ENCODE measurements at regions not wholly inside any gene's neighbourhood (a gene's known extent, or its start where the extent isn't known, plus 50 kb on each side); places are given as distances from the start of the nearest gene placed in this dataset.
"Not testable (repeated sequence)": the region's sequence is repeated elsewhere in the genome, so short reads cannot be mapped to it uniquely, and the experiment has no call there.

DNA sequence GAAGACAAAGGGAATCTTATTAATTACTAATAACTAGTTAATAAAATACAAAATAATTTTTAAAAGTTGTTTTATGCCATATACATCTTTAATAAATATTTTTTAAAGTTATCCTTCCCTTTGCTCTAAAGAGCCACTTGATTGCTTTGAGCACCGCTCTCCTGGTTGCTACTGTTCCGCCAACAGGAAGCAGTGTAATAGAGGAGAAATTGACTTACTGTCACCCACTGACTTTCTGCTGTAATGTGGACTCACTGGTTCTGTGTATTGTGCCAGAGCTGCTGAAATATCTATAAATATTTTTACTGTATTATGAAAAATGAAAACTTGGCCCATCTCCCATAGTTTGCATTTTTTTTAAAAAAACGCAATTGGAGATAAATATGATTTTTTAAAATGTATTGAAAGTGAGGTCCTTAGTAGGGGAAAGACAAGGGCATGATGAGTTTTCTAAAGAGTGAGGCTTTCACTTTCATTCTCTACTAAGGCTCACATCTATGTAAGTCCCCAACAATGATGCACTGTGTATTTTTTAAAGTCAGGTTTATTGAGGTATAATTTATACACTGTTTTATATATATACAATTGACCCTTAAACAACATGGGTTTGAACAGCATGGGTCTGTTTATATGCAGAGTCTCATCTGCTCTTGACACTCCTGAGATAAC is 100.5 kb downstream of the NPY start:
- Mint-ChIP-seq H3K36me3 (no peaks in the 10 kb centered on the region), H3K27me3 (no peaks in the 10 kb centered on the region), H3K9me3 (peaks cover 5% of the 10 kb centered on the region), H3K4me1 (ENCODE audit: unreplicated experiment) (no peaks in the 10 kb centered on the region), H3K4me3 (no peak overlapping the region), H3K27ac (no peak overlapping the region)
- no peak for DNase-seq (ENCODE audit: extremely low spot score, unreplicated experiment)
- no peak for TF ChIP-seq CTCF (conservative IDR thresholded peaks at IDR 0.05)

DNA sequence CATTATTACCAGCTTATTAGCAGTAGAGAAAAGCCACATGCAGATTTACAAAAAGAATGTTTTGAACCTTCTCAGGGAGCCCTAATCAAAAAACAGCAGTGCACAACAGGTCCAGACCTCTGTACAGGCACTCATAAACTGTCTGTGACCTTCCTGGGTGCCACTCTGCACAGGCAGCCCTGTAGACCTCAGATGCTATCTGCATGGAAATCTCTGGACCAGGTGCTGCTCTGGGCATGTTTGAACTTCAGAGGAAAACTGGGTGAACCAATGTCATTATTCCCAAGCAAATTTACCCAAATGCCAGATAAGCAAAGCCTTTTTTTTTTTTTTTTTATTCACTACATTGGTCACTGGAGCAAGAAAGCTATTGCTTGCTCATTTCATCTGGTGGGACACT is 104.2 kb downstream of the NPY start:
- no peak for DNase-seq (ENCODE audit: extremely low spot score, unreplicated experiment)
- H3K9me3 Mint-ChIP-seq: no peaks in the 10 kb centered on the region
- H3K36me3 Mint-ChIP-seq: no peaks in the 10 kb centered on the region
- H3K27ac Mint-ChIP-seq: no peak overlapping the region
- no peak overlapping the region for H3K4me3 Mint-ChIP-seq
- no peaks in the 10 kb centered on the region for H3K4me1 Mint-ChIP-seq (ENCODE audit: unreplicated experiment)
- peaks cover 4% of the 10 kb centered on the region for H3K27me3 Mint-ChIP-seq
- no peak for TF ChIP-seq CTCF (conservative IDR thresholded peaks at IDR 0.05)

DNA sequence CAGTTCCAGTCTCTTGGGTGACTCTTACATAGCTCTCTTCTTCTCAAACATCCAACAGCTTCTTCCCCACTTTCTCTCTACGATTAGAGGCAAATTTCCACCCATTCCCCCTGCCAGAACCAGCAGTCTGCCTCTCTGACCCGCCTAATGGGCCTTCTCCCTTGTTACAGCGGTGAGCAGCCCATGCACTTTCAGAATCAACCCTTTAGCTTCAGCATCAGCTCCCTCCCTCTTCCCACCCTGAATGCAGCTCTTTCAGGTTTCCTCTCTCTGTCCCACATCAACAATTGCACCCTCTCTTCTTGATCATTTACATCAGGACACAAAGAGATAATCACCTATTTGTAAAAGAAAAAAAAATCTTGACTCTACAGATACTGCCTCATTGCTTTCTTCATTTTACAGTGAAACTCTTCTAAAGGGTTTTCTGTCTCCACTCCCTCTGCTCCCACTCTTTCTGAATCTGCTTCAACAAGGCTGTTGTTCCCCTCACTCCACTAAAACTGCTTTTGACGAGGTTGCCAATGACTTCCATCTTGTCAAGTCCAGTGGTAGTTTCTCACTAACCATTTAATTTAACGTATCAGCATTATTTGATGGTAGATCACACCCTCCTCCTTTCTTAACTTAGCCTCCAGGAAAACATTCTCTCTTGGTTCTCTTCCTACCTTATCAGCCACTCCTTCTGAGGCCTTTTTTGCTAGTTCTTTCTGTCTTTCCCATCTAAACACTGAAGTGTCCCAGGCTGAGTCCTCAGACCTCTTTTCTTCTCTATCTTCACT is 106.6 kb downstream of the NPY start:
- Mint-ChIP-seq H3K36me3 (no peaks in the 10 kb centered on the region), H3K4me1 (ENCODE audit: unreplicated experiment) (no peaks in the 10 kb centered on the region), H3K9me3 (no peaks in the 10 kb centered on the region), H3K27me3 (peaks cover 9% of the 10 kb centered on the region), H3K27ac (no peak overlapping the region), H3K4me3 (no peak overlapping the region)
- no peak for DNase-seq (ENCODE audit: extremely low spot score, unreplicated experiment)
- no peak for TF ChIP-seq CTCF (conservative IDR thresholded peaks at IDR 0.05)

DNA sequence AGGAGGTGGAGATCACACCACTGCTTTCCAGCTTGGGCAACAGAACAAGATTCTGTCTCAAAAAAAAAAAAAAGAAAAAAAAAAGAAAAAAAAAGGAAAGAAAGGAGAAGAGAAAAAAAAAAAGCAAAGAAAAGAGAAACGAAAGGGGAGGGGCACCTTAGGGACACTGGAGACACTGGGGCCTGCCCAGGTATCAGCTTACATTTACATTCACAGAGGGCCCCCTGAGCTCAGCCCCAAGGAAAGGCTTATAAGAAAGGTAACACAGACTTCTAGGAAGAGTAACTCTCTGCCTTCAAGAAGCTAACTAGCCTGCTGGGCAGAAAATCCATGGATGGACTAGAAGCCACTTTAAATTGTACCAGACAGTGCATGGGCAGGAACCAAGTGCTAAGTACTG is 108.8 kb downstream of the NPY start:
- DNase-seq (ENCODE audit: extremely low spot score, unreplicated experiment): no peak
- Mint-ChIP-seq H3K36me3 (no peaks in the 10 kb centered on the region), H3K9me3 (no peaks in the 10 kb centered on the region), H3K4me1 (ENCODE audit: unreplicated experiment) (no peaks in the 10 kb centered on the region), H3K27ac (no peak overlapping the region), H3K27me3 (peaks cover 23% of the 10 kb centered on the region), H3K4me3 (no peak overlapping the region)
- TF ChIP-seq CTCF (conservative IDR thresholded peaks at IDR 0.05): no peak

GRCh38 chr7:24395512-24395911 is 111.5 kb downstream of the NPY start:
- H3K27ac Mint-ChIP-seq: no peak overlapping the region
- no peaks in the 10 kb centered on the region for H3K36me3 Mint-ChIP-seq
- no peaks in the 10 kb centered on the region for H3K4me1 Mint-ChIP-seq (ENCODE audit: unreplicated experiment)
- H3K4me3 Mint-ChIP-seq: no peak overlapping the region
- no peak for TF ChIP-seq CTCF (conservative IDR thresholded peaks at IDR 0.05)
- no peaks in the 10 kb centered on the region for H3K9me3 Mint-ChIP-seq
- DNase-seq (ENCODE audit: extremely low spot score, unreplicated experiment): no peak
- H3K27me3 Mint-ChIP-seq: peaks cover 41% of the 10 kb centered on the region

DNA sequence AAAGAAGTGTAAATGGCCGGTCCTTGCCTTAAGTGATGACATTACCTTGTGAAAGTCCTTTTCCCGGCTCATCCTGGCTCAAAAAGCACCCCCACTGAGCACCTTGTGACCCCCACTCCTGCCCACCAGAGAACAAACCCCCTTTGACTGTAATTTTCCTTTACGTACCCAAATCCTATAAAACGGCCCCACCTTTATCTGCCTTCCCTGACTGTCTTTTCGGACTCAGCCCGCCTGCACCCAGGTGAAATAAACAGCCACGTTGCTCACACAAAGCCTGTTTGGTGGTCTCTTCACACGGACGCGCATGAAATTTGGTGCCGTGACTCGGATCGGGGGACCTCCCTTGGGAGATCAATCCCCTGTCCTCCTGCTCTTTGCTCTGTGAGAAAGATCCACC is 112.4 kb downstream of the NPY start:
- H3K27me3 Mint-ChIP-seq: peaks cover 45% of the 10 kb centered on the region
- not testable (repeated sequence) for DNase-seq (ENCODE audit: extremely low spot score, unreplicated experiment); H3K4me3 Mint-ChIP-seq; H3K9me3 Mint-ChIP-seq; H3K4me1 Mint-ChIP-seq (ENCODE audit: unreplicated experiment); H3K36me3 Mint-ChIP-seq; H3K27ac Mint-ChIP-seq

Data from type B pancreatic cell (in vitro differentiated cells).